ENCODE measurements at regions not wholly inside any gene's neighbourhood (a gene's known extent, or its start where the extent isn't known, plus 50 kb on each side); places are given as distances from the start of the nearest gene placed in this dataset.
"Not testable (repeated sequence)": the region's sequence is repeated elsewhere in the genome, so short reads cannot be mapped to it uniquely, and the experiment has no call there.

DNA sequence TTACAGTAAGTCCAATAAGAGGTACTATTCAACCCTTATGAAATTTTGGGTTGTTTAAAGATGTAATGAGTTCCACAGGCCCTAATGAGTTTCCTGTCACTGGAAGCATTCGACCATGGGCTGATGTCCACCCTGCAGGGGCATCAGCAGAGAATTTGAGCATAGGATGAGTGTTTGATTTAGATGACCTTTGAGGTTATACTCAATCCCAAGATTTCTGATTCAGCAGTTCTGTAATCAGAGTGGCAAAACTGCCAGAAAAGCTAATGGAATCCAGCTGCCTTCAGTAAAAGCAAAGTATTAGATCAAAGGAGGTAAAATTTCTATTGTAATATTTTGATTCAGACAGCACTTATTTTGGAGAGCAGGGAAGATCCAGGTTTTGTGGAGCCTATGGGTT is 68.3 kb downstream of the COX7C start:
- Histone ChIP-seq H3K4me3 (no peak overlapping the region), H3K27me3 (no peaks in the 10 kb centered on the region), H3K9me3 (no peaks in the 10 kb centered on the region), H3K36me3 (no peaks in the 10 kb centered on the region), H3K27ac (no peak overlapping the region), H3K4me1 (no peaks in the 10 kb centered on the region)
- DNase-seq (ENCODE audit: low spot score in 2 of 2): no peak
- TF ChIP-seq POLR2A (IDR thresholded peaks at IDR 0.05) (no peak), EP300 (IDR thresholded peaks at IDR 0.05) (no peak)
- TF ChIP-seq, protein P1, sequence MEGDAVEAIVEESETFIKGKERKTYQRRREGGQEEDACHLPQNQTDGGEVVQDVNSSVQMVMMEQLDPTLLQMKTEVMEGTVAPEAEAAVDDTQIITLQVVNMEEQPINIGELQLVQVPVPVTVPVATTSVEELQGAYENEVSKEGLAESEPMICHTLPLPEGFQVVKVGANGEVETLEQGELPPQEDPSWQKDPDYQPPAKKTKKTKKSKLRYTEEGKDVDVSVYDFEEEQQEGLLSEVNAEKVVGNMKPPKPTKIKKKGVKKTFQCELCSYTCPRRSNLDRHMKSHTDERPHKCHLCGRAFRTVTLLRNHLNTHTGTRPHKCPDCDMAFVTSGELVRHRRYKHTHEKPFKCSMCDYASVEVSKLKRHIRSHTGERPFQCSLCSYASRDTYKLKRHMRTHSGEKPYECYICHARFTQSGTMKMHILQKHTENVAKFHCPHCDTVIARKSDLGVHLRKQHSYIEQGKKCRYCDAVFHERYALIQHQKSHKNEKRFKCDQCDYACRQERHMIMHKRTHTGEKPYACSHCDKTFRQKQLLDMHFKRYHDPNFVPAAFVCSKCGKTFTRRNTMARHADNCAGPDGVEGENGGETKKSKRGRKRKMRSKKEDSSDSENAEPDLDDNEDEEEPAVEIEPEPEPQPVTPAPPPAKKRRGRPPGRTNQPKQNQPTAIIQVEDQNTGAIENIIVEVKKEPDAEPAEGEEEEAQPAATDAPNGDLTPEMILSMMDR (IDR thresholded peaks at IDR 0.05): no peak
- WGBS, 2 donors: 27 to 44% methylated on average over 1 of the region's 1 CpG

DNA sequence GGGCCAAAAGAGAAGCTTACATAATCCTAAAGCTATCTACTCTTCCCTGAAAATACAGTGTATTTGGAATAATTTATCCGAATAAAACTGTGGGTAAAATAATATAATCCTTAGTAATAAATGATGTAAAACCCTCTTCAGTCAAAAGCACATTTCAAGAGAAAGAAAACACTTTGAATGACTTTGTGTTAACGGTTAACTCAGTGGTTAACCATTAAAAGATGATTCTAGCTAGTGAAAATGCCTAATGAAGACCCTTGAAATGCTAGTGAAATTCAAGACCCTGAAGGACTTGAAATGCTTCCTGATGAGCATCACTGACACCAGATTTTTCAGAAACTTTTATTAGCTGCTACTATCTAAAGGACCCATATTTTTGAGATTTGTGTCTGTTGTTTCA is 70.7 kb downstream of the COX7C start:
- TF ChIP-seq EP300 (IDR thresholded peaks at IDR 0.05) (no peak), POLR2A (IDR thresholded peaks at IDR 0.05) (no peak)
- TF ChIP-seq, protein P1 (IDR thresholded peaks at IDR 0.05): no peak
- no peaks in the 10 kb centered on the region for H3K27me3 ChIP-seq
- H3K4me3 ChIP-seq: no peak overlapping the region
- no peak for DNase-seq (ENCODE audit: low spot score in 2 of 2)
- H3K9me3 ChIP-seq: no peaks in the 10 kb centered on the region
- H3K36me3 ChIP-seq: no peaks in the 10 kb centered on the region
- H3K4me1 ChIP-seq: no peaks in the 10 kb centered on the region
- H3K27ac ChIP-seq: no peak overlapping the region
- 50 to 58% methylated on average over 2 of the region's 2 CpGs for WGBS, 2 donors

DNA sequence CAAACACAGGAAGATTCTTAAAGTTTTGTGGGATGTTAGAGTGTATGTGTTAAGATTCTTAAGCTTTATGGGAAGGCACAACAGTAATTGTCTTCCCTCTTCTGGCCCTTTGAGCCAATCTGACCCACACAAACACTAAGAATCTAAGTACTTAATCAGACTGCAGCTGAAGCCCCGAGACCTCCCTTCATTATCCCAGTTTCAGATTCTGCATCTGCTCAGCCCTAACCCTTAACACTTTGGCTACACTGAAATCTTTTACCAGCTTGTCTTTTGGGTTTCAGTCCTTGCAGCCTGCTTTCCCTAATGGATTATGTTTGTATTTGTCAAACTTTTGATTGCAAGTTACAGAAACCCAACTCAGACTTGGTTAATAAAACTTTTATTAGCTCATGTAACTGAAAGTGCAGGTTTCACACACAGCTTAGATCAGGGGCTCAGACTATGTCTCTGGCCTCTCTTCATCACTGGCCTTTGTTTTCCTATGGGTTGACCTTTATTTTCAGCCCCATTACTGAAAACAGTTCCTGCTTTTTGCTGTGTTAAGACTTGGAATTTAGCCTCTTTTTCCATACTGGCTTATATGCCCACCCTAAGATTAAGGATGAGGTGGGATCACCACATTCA is 71.5 kb downstream of the COX7C start:
- TF ChIP-seq EP300 (IDR thresholded peaks at IDR 0.05): no peak
- no peak for TF ChIP-seq POLR2A (IDR thresholded peaks at IDR 0.05)
- TF ChIP-seq, protein P1 (IDR thresholded peaks at IDR 0.05): no peak
- no peaks in the 10 kb centered on the region for H3K27me3 ChIP-seq
- WGBS, 2 donors: 56 to 68% methylated on average over 1 of the region's 1 CpG
- DNase-seq (ENCODE audit: low spot score in 2 of 2): no peak
- no peak overlapping the region for H3K4me3 ChIP-seq
- H3K36me3 ChIP-seq: no peaks in the 10 kb centered on the region
- H3K27ac ChIP-seq: no peak overlapping the region
- no peaks in the 10 kb centered on the region for H3K4me1 ChIP-seq
- no peaks in the 10 kb centered on the region for H3K9me3 ChIP-seq

DNA sequence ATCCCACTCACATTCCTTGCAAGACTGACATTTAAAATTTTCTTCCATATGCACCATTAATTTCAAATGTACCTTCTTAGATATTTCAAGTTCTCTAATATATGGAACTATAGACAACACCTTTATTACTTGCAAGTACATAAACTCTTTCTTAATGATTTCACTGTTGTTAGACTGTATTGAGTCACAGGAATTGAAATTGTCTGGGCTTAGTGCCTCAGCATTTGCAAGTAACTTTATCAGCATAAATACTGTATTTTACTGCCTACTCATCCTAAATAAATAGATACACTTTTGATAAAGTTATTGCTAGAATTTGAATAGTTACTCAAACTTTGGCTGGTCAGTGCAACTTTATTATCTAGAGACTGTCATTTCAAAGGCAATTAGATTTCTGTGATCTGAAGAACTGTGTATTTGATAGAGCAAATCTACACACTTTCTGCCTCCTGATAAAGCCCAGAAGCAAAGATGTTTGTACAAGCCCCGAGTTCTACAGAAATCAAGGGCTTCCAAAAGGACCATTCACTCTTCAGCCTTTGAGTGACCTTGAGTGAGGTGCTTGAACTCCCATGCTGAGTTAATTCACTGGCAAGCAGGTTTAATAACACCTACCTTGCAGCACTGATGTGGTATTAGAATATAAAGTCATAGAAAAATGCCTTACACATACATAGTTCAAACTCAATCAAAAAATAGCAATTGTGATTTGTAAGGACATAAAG is 91.6 kb downstream of the COX7C start:
- no peak for TF ChIP-seq POLR2A (IDR thresholded peaks at IDR 0.05)
- TF ChIP-seq EP300 (IDR thresholded peaks at IDR 0.05): no peak
- TF ChIP-seq, protein P1 (IDR thresholded peaks at IDR 0.05): no peak
- H3K4me3 ChIP-seq: no peak overlapping the region
- 19 to 45% methylated on average over 1 of the region's 1 CpG for WGBS, 2 donors
- DNase-seq (ENCODE audit: low spot score in 2 of 2): no peak
- H3K36me3 ChIP-seq: no peaks in the 10 kb centered on the region
- H3K4me1 ChIP-seq: no peaks in the 10 kb centered on the region
- no peaks in the 10 kb centered on the region for H3K27me3 ChIP-seq
- no peak overlapping the region for H3K27ac ChIP-seq
- no peaks in the 10 kb centered on the region for H3K9me3 ChIP-seq

DNA sequence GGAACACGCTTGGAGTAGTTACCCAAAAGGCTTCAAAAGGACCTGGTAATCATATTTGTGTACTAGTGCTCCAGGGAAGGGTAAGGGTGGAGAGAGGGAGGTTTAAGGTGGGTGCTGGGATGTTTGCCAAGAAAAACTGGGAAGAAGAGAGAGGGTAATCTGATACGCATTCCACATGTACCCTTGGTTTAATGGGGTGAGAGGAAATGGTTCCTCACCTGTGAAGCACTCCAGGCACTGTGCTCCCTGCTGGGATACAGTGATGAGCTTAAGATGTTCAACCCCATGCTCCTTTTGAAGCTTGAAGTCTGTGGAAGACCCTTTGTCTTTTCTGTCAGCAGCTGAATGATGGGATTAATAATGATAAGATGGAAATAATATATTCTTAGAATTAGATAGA is 98.4 kb downstream of the COX7C start:
- TF ChIP-seq POLR2A (IDR thresholded peaks at IDR 0.05): no peak
- TF ChIP-seq, protein P1 (IDR thresholded peaks at IDR 0.05): no peak
- no peak for TF ChIP-seq EP300 (IDR thresholded peaks at IDR 0.05)
- DNase-seq (ENCODE audit: low spot score in 2 of 2): no peak
- no peaks in the 10 kb centered on the region for H3K9me3 ChIP-seq
- H3K36me3 ChIP-seq: no peaks in the 10 kb centered on the region
- H3K27ac ChIP-seq: no peak overlapping the region
- no peaks in the 10 kb centered on the region for H3K27me3 ChIP-seq
- H3K4me1 ChIP-seq: no peaks in the 10 kb centered on the region
- WGBS, 2 donors: 63 to 81% methylated on average over 2 of the region's 2 CpGs
- no peak overlapping the region for H3K4me3 ChIP-seq

DNA sequence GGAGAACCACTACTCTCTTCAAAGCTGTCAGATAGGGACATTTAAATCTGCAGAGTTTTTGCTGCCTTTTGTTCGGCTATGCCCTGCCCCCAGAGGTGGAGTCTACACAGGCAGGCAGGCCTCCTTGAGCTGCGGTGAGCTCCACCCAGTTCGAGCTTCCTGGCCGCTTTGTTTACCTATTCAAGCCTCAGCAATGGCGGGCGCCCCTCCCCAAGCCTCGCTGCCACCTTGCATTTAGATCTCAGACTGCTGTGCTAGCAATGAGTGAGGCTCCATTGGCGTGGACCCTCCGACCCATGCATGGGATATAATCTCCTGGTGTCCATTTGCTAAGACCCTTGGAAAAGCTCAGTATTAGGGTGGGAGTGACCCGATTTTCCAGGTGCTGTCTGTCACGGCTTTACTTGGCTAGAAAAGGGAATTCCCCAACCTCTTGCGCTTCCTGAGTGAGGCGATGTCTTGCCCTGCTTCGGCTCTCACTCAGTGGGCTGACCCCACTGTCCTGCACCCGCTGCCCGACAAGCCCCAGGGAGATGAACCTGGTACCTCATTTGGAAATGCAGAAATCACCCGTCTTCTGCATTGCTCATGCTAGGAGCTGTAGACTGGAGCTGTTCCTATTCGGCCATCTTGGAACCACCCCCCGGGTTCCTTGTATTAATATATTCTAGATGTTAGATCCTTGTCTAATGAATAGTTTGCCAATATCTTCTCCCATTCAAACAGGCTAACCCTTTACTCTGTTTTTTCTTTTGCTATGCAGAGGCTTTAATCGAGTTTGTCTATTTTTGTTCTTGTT is 113.8 kb downstream of the COX7C start:
- H3K27me3 ChIP-seq; H3K27ac ChIP-seq; H3K4me1 ChIP-seq; H3K36me3 ChIP-seq; H3K4me3 ChIP-seq; DNase-seq (ENCODE audit: low spot score in 2 of 2): not testable (repeated sequence)
- 92 to 94% methylated on average over 18 to 20 of the region's 20 CpGs for WGBS, 2 donors
- H3K9me3 ChIP-seq: peaks cover 0 to 21% (median 3%) of the 10 kb centered on the region in 4 donors
